ENCODE measurements at regions not wholly inside any gene's neighbourhood (a gene's known extent, or its start where the extent isn't known, plus 50 kb on each side); places are given as distances from the start of the nearest gene placed in this dataset.

DNA sequence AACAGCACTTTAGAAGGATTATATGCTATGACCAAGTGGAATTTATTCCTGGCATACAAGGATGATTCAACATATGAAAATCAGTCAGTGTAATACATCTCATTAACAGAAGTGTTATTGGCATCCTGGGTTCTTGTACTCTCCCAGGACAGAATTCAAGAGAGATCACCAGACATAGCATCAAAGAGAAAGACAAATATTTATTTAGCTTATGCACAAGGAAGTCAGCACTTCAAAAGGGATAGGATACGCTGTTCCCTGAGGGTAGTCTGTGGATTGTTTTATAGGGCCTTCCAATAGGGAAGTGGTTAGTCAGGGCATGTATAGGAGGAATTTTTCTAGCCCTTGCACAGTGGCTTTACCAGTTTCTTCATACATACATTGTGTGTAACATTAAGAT lies 1238.0 kb downstream of the PCDH17 start:
- DNase-seq (ENCODE audit: low read depth in 2 of 3, low spot score in 1 of 3) = no peak

DNA sequence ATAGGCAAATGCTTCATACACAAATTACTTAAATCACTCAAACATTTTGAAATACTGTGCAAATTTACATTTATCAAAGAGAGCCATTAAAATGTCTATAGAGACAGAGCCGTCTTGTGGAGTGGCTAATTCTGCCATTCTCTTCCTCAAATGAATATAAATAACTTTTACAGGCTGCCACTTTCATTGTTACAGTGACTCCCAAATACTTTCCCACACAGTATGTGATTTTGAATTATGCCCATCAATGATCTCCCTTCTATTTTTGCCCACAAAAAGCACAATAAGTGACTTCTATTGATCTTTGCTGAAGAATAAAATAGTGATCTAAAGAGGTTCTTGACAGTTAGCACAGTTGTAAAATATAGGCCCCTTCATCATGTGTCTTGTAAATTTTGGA lies 1244.9 kb downstream of the PCDH17 start:
- DNase-seq (ENCODE audit: low read depth in 2 of 3, low spot score in 1 of 3) = no peak

DNA sequence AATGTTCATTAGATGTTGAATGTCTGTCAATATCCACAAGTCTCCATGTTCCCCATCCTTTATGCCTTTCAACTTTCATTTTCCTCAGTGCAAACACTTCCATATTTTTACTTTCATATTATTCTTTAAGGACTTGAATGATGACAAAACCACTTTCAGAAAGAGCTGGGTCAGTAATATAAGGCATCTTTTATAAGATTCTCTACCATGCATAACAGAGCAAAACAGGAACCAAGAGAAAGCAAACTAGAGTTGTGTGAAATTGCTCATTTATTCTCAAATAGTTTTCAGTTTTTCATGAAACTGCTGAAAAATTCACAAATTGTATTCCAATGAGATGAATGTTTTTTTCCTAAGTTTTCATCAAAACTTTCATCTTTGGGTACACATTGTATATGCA lies 1247.6 kb downstream of the PCDH17 start:
- DNase-seq (ENCODE audit: low read depth in 2 of 3, low spot score in 1 of 3) = no peak

DNA sequence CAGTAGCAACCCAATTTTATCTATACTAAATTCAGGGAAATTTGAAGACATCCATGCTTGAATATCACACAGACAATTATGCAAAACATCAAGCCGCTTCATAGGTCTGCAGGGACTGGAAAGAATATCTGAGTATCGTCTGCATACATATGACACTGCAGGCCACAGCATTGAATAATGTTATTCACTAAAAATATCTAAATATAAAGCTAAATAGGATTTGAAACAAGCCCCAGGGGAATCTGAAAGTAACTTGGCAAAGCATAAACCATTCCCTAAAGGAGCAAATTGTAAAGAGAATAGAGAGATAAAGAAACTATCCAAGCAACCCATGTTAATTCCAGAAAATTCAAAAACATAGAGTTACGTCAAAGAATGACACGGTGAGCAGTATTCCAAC lies 1251.0 kb downstream of the PCDH17 start:
- no peak for DNase-seq (ENCODE audit: low read depth in 2 of 3, low spot score in 1 of 3)

DNA sequence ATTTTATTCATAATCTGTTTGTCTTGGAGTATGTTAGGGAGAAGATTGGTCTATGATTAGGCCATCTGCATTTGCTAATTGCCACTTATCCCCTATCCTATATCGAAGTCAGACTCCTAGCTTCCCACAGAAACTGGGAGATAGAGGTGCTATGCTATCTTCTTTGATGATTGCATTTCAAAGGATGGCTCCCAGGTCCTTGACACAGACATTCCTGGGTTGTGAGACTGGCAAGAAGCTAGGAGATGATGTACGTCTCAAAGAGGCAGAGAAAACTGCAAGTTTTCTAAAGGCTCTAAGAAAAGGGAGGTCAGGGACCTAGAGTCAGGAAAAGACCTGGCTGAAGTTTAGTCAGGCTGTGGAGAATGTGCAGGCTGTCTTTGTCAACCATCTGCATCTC lies 1251.9 kb downstream of the PCDH17 start:
- DNase-seq (ENCODE audit: low read depth in 2 of 3, low spot score in 1 of 3) = no peak

DNA sequence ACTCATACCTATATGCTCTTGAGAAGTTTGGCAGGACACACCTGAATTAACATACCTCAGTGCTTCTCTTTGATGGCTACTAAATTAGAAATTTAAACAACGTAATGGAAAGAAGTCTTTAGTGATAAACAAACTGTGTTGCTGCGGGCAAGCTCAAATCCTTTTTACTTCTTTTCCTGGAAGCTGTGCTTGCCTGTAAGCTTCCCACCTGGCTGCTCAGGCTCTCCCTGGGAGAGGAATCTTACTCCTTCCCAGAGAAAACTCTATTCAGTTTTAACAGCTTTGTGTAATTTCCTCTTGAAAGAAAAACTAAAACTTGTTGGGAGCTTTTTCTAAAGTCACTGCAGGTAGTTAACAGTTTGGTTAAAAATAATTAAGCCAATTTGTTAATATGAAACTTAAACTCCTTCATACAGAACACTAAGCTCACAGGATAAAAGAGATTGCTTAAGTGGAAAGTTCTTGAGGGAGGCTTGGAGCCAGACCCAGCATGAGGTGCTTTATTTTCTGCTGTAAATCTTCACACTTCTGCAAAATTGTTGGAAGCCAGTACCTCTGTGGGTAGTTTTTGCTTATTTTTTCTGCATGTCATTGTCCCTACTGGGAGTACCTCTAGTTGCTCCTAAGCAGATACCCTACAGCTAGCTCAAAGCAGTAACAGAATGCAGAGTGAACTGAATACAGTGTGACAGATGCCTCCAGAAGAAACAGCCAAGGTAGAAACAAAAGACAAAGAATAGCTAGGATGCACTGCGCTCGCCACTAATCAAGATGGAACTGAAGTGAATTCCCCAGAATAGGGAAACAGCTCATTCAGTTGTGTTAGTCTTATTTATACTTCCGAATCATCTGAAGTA lies 1253.0 kb downstream of the PCDH17 start:
- DNase-seq (ENCODE audit: low read depth in 2 of 3, low spot score in 1 of 3) = no peak

DNA sequence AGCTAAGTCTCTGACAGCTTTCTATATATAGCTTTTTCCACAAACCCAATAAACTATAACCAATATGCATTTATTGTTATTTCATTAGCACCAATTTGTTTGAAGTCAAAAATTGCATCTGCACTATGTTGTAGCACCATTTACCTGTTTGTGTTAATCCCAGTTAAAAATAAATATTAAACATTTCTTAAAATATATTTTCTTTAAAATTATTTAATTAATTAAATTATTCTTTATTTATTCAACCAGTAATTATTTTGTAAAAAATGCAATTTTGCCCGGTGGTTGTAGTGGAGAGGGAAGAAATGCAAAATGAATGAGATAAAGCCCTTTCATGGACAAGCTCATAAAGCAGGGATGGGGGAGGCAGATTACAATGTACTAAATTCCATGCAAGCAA lies 1257.9 kb downstream of the PCDH17 start:
- no peak for DNase-seq (ENCODE audit: low read depth in 2 of 3, low spot score in 1 of 3)

DNA sequence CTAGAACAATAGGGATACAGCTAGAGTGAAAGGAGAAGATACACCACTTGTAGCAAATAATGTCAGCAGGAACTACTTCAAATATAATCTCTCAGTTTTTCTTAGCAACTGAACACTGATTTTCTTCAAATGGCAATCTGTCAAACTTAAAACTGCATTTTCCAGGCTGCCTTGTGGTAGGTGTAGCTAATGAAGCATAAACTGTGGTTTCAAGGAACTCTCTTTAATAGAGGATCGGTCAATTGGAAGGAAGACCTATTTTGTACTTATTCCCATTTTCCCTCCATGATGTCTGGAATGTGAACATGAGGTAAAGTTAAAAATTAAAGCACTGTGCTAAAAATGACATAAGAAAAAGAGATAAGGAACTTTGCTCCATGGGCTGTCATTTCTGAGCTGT lies 1261.9 kb downstream of the PCDH17 start:
- no peak for DNase-seq (ENCODE audit: low read depth in 2 of 3, low spot score in 1 of 3)

DNA sequence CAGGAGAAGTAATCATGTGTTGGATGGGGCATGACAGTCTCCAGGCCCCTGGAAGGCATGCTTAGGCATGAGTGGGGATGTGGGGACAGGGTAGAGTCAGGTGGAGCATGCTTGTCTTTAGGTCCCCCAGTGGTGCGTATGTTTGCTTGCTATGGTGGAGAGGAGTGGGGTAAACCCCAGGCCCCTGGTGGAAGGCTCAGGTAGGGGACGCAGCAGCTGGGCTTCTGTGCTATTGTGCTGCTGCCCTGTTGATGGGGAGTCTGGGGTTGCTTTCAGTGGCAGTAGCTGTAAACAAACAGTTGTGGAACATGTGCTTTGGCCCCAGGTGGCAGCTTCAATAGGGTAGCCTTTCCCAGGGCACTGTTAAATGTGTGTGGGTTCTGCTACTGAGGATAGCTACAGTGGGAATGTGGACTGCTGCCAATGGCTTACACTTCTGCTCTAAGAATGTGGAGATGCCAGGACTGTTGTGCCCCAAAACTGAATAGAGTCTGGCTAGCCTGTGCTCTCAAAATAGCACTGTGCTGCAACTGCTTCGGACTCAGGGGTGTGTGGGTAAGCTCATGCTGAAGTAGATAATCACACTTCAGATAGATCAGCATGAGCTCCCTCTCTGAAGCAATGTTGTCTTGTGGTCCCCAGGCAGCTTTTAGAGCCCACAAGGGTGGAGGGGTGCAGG lies 1257.3 kb downstream of the DIAPH3 start:
- no peak for DNase-seq (ENCODE audit: low read depth in 2 of 3, low spot score in 1 of 3)

DNA sequence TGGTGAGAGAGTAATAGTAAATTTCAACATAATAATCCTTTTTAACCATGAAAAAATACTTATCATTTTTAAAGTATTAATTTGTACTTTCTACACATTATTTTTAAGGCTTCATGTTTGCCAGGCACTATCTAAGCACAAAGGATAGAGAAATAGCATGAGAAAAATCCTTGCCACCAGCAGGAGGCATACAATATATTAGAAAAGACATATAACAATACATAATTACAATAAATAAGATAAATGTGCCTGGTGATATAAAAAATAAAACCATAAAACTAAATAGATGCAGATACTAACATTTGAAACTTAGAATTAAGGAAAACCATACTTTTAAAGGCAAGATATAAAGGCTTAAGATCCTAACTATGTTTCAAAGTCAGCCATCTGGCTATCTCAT lies 1256.4 kb downstream of the DIAPH3 start:
- DNase-seq (ENCODE audit: low read depth in 2 of 3, low spot score in 1 of 3) = no peak

DNA sequence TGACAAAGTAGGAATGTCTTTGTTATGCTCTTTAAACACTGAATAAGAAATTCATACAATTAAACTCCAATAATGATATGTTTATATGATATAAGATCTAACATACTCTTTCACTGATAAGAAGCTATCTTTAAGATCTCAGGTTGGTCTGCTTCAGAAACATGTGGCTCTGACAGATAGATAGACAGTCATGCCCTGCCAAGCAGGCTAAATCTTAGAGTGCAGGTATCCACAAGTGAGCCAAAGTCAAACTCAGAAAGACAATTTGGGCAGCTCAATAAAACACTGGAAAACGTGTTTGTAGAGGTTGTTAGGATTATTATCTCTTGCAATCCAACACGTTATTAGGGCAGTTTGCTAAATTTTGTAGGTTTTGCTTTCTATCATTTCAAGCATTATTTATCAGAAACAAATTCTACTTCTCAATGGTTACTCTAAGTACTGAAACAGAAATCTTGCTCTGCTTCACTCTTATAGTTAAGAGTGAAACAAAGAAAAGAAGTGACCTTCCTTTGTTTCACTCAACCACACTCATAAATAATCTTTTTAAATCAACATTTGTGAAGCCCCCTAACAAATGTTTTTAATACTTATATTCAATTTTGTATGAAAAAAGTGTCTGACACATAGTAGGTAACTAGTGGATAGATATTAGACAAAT lies 1255.6 kb downstream of the DIAPH3 start:
- no peak for DNase-seq (ENCODE audit: low read depth in 2 of 3, low spot score in 1 of 3)

DNA sequence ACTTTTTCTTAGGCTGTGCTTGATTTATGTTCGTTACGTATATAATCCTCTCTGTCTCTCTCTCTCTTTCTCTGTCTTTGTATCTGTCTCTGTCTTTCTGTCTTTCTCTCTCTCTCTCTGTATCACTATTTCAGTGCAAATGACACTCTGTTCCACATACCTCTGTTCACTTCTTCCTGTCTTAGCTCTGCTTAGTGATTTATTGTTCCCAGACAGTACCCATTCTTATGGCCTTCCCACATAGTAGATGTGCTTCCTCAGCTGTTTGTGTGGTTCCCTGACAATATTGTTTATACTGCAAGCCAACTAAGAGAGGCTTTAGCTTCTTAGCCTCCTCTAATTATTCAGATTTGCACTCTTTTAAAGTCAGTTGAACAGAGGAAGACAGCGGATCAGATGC lies 1244.2 kb downstream of the DIAPH3 start:
- DNase-seq (ENCODE audit: low read depth in 2 of 3, low spot score in 1 of 3) = no peak

DNA sequence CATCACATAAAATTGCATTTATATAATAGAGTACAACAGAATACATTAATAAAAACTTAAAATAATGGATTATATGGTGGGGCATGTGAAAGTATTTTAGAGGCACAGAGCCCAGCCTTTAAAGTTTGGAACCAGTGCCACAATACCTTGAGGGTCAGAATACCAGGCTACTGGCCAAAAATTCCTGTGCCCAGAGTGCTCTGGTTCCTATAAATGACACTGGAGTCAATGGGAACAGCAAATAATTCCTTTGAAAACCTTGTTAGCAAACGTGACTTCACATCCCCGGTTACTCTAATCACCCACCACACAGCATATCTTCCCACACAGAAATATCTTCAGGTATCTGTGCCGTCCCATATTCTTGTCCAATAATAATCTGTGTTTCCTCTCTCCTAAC lies 1242.6 kb downstream of the DIAPH3 start:
- DNase-seq (ENCODE audit: low read depth in 2 of 3, low spot score in 1 of 3) = no peak

DNA sequence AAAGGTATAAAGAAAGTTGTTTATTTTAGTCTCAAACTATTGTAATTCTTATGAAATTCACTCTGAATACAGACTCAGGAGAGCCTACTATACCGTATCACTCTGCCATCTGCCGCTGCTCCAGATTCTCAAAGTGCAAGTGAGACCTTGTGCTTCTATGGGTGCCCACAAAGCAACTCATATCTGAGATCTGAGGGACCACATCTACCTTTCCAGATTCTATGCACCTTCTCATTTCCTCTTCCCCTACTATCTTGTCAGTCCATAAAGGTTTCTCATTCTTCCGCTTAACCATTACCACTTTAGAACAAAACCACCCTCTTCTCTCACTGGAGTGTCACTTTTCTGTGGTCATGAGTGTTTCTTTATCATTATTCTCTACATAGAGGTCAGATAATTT lies 1236.9 kb downstream of the DIAPH3 start:
- DNase-seq (ENCODE audit: low read depth in 2 of 3, low spot score in 1 of 3) = no peak

DNA sequence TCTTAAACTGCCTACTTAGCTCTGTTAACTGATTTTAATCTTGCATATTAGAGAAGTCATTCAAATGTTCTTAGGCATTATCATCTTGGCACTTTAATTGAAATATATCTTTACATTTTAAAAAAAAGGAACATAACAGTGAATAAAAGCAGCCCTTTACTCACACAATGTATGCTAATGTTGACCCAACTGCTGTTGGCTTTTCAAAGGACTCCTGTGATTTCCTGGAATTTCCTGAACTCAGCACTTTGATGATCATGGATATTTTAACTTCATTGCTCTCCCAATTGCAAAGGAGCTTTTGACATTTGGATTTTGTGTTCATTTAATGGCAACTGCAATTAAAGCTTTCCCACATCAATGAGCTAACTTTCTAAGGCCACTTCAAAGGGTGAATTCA lies 1230.3 kb downstream of the DIAPH3 start:
- no peak for DNase-seq (ENCODE audit: low read depth in 2 of 3, low spot score in 1 of 3)

DNA sequence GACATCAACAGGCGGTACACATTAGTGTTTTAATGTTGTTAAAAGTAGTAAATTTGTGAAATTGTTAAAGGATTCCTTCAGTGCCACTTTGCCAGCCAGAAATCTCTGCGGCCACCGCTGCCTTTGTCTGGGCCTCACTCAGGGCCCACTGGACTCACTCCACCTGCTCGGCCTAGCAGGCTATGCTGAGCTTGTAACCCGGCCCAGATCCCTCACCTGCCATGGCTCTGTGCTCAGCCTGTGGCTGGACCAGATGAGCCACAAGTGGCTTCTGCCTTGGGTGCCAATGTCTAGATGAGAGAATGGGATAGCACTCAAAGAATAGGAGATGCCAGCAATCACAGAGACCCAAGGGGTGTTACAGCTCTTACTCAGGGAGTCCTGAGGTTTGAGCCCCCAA lies 1228.0 kb downstream of the DIAPH3 start:
- DNase-seq (ENCODE audit: low read depth in 2 of 3, low spot score in 1 of 3) = no peak

DNA sequence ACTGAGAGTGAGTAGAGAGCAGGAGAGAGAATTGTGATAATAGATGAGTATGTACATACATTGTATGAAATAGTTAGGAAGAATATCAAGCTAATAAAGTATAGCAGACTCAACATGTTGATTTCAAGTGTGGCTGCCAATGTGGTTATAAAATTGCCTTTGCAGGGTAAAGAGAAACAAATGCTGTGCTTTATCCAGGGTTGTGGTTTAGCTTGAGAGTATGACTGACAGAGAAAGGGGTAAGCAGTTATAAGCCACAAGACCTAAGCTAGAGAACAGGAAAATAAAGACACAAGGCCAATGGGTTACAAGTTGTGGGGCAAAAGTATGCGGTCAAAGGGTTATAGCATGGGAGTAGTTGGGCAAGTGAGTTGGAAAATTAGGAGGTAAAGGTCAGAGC lies 1217.5 kb downstream of the DIAPH3 start:
- no peak for DNase-seq (ENCODE audit: low read depth in 2 of 3, low spot score in 1 of 3)

DNA sequence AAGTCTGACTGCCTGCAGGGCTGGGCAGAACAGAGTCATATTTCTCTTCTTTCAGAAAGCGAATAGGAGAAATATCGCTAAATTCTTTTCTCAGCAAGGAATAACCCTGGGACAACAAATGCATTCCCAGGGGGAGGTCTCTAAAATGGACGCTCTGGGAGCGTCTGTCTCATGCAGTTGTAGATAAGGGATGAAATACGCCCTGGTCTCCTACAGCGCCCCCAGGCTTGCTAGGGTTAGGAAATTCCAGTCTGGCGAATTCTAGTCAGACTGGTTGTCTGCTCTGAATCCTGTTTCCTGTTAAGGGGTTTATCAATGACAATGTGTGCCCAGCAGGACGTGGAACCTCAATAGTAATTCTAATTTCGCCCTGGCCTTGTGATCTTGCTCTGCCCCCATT lies 1214.1 kb downstream of the DIAPH3 start:
- DNase-seq (ENCODE audit: low read depth in 2 of 3, low spot score in 1 of 3) = no peak

DNA sequence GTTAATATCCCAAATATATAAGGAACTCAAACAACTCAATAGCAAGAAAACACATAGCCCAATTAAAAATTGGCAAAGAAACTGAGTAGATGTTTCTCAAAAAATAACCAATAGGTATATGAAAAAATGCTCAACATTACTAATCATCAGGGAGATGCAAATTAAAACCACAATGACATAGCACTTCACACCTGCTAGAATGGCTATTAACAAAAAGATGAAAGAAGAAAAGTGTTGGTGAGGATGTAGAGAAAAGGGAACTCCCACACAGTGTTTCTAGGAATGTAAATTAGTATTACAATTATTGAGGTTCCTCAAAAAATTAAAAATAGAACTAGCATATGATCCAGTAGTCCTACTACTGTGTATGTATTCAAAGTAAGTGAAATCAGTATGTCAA lies 1212.8 kb downstream of the DIAPH3 start:
- DNase-seq (ENCODE audit: low read depth in 2 of 3, low spot score in 1 of 3) = no peak

DNA sequence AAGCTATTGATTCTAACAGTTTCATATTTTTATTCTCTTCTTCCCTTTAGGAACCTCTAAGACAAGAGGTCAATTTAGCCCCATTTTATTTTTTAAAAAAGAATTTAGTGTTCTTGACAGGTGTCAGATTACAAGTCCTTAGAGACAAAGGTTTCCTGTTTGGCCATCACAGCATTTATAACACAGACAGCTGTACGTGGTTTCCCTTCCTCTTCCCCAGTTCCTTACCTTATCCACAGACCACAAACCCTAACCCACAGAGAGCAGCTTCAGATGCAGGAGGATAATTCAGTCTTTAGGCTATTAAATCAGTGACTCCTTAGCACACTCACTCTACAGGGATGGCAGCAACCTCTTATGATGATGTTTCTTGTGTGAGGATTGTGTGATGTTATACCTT lies 1210.1 kb downstream of the DIAPH3 start:
- no peak for DNase-seq (ENCODE audit: low read depth in 2 of 3, low spot score in 1 of 3)

DNA sequence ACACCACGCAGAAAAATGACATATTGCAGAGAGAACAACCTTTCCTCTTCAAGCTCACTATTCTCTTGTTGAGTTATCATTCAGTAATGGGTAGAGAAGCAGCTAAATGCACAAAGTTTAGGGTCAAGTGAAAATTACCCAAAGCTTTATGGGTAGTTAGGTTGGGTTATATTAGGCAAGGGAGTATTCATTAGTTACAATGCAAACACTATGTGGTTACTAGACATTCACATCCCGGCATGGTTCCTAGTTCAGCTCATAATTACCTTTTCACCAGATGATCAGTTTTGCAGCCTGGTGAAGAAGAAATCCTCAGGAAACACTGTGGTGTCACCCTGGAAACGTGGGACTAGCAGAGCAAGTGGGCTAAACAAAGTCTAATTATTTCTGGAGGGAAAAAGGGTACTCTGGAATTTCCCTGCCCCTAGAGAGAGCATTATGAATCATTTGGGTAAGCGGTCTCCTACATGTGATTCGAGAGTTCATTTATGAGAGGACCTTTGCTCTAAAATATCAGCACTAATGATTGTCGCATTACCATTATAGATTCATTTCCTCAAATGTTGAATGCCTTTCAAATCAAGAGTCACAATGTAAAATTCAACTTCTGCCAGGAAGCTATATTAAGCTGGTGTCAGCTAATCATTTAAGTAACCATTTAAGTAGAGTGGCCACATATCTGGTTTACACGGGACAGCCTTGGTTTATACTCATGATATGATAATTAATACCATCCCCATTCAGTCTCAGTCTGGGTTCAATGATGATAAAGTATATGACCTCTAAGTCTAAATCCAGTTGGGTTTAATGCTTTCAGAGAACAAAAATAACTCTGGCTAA lies 1208.0 kb downstream of the DIAPH3 start:
- no peak for DNase-seq (ENCODE audit: low read depth in 2 of 3, low spot score in 1 of 3)

All from stimulated activated CD4-positive, alpha-beta T cell treated with anti-CD3 and anti-CD28 coated beads, Interleukin-12 subunit alpha, Interleukin-12 subunit beta, amount 100 ng/mL, for 48 hours (primary cell).